IMR-90 (cell line): ENCODE measurements at regions not wholly inside any gene's neighbourhood (a gene's known extent, or its start where the extent isn't known, plus 50 kb on each side); places are given as distances from the start of the nearest gene placed in this dataset.
"Not testable (repeated sequence)": the region's sequence is repeated elsewhere in the genome, so short reads cannot be mapped to it uniquely, and the experiment has no call there.

Experiments used
- ATAC-seq: fragments of 200-7000 bp; cut with Tn5 transposase; 2 replicates; pipeline ENCODE4 v1.9.1; 2020; ENCODE audit warnings: low read depth, mild to moderate bottlenecking, moderate library complexity
- BruUV-seq: library from RNA; stranded (reverse); fragments of 400-500 nt; replicated peaks from 2 replicates; lab custom pipeline; 2021; lab: Mats Ljungman, UMichigan
- CTCF ChIA-PET: fragments of 300-600 bp; formaldehyde crosslinking; extraction: SDS; loops from one replicate; lab custom pipeline; 2021; ENCODE audit warnings: antibody characterized with exemption; lab: Yijun Ruan, JAX
- POLR2A ChIA-PET: fragments of 300-600 bp; sonication (Branson Sonifier 250); formaldehyde crosslinking; loops from one replicate; lab custom pipeline; 2022; ENCODE audit warnings: antibody characterized with exemption; ENCODE audit not compliant: unreplicated experiment; lab: Charles Lee
- DNase-seq: peaks from one replicate; pipeline ENCODE4 v3.0.0; 2013
- H2AFZ ChIP-seq: replicated peaks from 2 replicates; pipeline ENCODE3; 2013; ENCODE audit warnings: low read length, mild to moderate bottlenecking; ENCODE audit not compliant: poor library complexity
- H2AK5ac ChIP-seq: 2 replicates; pipeline ENCODE4 v1.6.1; 2013; ENCODE audit warnings: low read depth, low read length, inconsistent platforms
- H2AK9ac ChIP-seq: replicated peaks from 2 replicates; pipeline ENCODE3; 2013; ENCODE audit warnings: mild to moderate bottlenecking, low read depth, low read length, moderate library complexity; ENCODE audit not compliant: poor library complexity
- H2BK120ac ChIP-seq: 2 replicates; pipeline ENCODE4 v1.6.1; 2013; ENCODE audit warnings: low read depth, low read length, inconsistent platforms
- H2BK15ac ChIP-seq: 3 replicates; pipeline ENCODE4 v1.6.1; 2013; ENCODE audit warnings: low read depth, low read length, inconsistent platforms
- H2BK20ac ChIP-seq: 2 replicates; pipeline ENCODE4 v1.6.1; 2013; ENCODE audit warnings: low read depth, mild to moderate bottlenecking, inconsistent platforms, low read length, moderate library complexity
- H2BK5ac ChIP-seq: 2 replicates; pipeline ENCODE4 v1.6.1; 2013; ENCODE audit warnings: mild to moderate bottlenecking, low read depth, low read length, inconsistent platforms; ENCODE audit not compliant: poor library complexity, severe bottlenecking
- H3K14ac ChIP-seq: replicated peaks from 2 replicates; pipeline ENCODE4 v1.6.1; 2013; ENCODE audit warnings: low read depth, low read length, inconsistent platforms
- H3K18ac ChIP-seq: 2 replicates; pipeline ENCODE4 v1.6.1; 2013; ENCODE audit warnings: low read depth, low read length, control low read depth
- H3K23ac ChIP-seq: 2 replicates; pipeline ENCODE4 v1.6.1; 2013; ENCODE audit warnings: low read depth, low read length, inconsistent platforms
- H3K27ac ChIP-seq: 2 replicates; pipeline ENCODE4 v1.5.1; 2013; ENCODE audit warnings: mild to moderate bottlenecking, control low read depth, low read length; ENCODE audit not compliant: insufficient read depth
- H3K27me3 ChIP-seq: 2 replicates; pipeline ENCODE4 v1.6.1; 2013; ENCODE audit warnings: low read length; ENCODE audit not compliant: control insufficient read depth, insufficient read depth
- H3K36me3 ChIP-seq: 2 replicates; pipeline ENCODE4 v1.6.1; 2013; ENCODE audit warnings: low read length, mixed read lengths; ENCODE audit not compliant: control insufficient read depth, insufficient read depth
- H3K4ac ChIP-seq: 2 replicates; pipeline ENCODE4 v1.6.1; 2013; ENCODE audit warnings: low read depth, low read length, inconsistent platforms
- H3K4me1 ChIP-seq: 2 replicates; pipeline ENCODE4 v1.6.1; 2013; ENCODE audit warnings: low read length, mixed read lengths; ENCODE audit not compliant: control insufficient read depth, insufficient read depth
- H3K4me2 ChIP-seq: 2 replicates; pipeline ENCODE4 v1.6.1; 2013; ENCODE audit warnings: low read depth, mild to moderate bottlenecking, control low read depth, low read length, moderate library complexity
- H3K4me3 ChIP-seq: 2 replicates; pipeline ENCODE4 v1.5.1; 2013; ENCODE audit warnings: low read depth, mild to moderate bottlenecking, control low read depth, low read length, moderate library complexity; ENCODE audit not compliant: insufficient read depth
- H3K56ac ChIP-seq: 2 replicates; pipeline ENCODE4 v1.6.1; 2013; ENCODE audit warnings: low read length, inconsistent platforms; ENCODE audit not compliant: insufficient read depth; ENCODE audit errors: extremely low read depth
- H3K79me1 ChIP-seq, 2 experiments: 2 replicates each; pipeline ENCODE4 v1.6.1; 2013; ENCODE audit warnings: low read length in 2 of 2, inconsistent platforms in 1 of 2, low read depth in 1 of 2
- H3K9ac ChIP-seq: 2 replicates; pipeline ENCODE4 v1.6.1; 2013; ENCODE audit warnings: low read depth, low read length, control low read depth
- H3K9me1 ChIP-seq: 2 replicates; pipeline ENCODE4 v1.6.1; 2013; ENCODE audit warnings: low read length, inconsistent platforms; ENCODE audit not compliant: insufficient read depth
- H3K9me3 ChIP-seq: 2 replicates; pipeline ENCODE4 v1.6.1; 2013; ENCODE audit warnings: low read length; ENCODE audit not compliant: control insufficient read depth, insufficient read depth
- H4K20me1 ChIP-seq: 2 replicates; pipeline ENCODE4 v1.6.1; 2013; ENCODE audit warnings: low read length, inconsistent platforms; ENCODE audit not compliant: insufficient read depth
- H4K5ac ChIP-seq: 2 replicates; pipeline ENCODE4 v1.6.1; 2013; ENCODE audit warnings: mild to moderate bottlenecking, low read depth, low read length, control low read depth
- H4K8ac ChIP-seq, 2 experiments: 2 replicates each; pipeline ENCODE4 v1.6.1; 2013; ENCODE audit warnings: low read depth in 2 of 2, low read length in 2 of 2, control low read depth in 1 of 2, inconsistent platforms in 1 of 2
- H4K91ac ChIP-seq: 2 replicates; pipeline ENCODE4 v1.6.1; 2013; ENCODE audit warnings: low read depth, low read length, inconsistent platforms; ENCODE audit not compliant: insufficient read depth
- CTCF ChIP-seq: conservative IDR thresholded peaks from 2 replicates; pipeline ENCODE4 v1.5.1; 2012; ENCODE audit warnings: mild to moderate bottlenecking, low read depth, low read length, improper control_type of control experiment
- MAFK ChIP-seq: IDR thresholded peaks from 2 replicates; pipeline ENCODE4 v1.6.1; 2012; ENCODE audit warnings: low read depth, low read length, improper control_type of control experiment
- WGBS, 2 experiments: methylation state at CpG; one replicate each; pipeline versions ENCODE4 v1.1.5 to v1.1.7; 2013; ENCODE audit warnings: missing lambda C conversion rate in 2 of 2; ENCODE audit not compliant: insufficient read length in 1 of 2; ENCODE audit errors: extremely low coverage in 2 of 2; 5-methylcytosine and 5-hydroxymethylcytosine counted together
- dilution Hi-C: fragments of 300-500 bp; cut with HindIII; formaldehyde crosslinking; loops from one replicate; pipeline ENCODE4 v1.14.3; 2018; ENCODE audit warnings: low sequenced_read_pairs; ENCODE audit not compliant: unreplicated experiment
- in situ Hi-C: fragments of 300-500 bp; cut with MboI; formaldehyde crosslinking; loops from 3 replicates; pipeline ENCODE4 v1.14.3; 2019; ENCODE audit warnings: low sequenced_read_pairs, inconsistent platforms, mixed read lengths
- intact Hi-C: fragments of 100-400 bp; cut with micrococcal nuclease; formaldehyde crosslinking; loops from 2 replicates; pipeline ENCODE4 v1.10.0; 2022

DNA sequence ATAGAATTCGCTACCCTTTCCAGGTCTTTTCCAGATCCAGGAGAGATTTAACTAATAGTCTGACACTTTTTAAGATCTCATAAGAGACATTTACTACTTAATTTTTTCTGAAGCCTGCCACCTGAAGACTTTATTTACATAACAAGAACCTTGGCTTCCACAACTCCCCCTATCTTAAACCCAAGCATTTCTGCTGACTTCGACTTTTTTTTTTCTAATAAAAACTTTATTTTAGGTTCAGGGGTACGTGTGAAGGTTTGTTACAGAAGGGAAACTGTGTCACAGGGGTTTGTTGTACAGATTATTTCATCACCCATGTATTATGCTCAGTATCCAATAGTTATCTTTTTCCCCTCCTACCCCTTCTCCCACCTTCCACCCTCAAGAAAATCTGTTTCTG is 64.9 kb upstream of the OR14J1 start:
- Histone ChIP-seq H2BK15ac (no peak overlapping the region), H4K20me1 (no peaks in the 10 kb centered on the region), H3K27ac (no peak overlapping the region), H4K8ac (no peak overlapping the region), H3K56ac (no peak overlapping the region), H2BK20ac (no peak overlapping the region), H3K23ac (no peak overlapping the region), H3K4me3 (no peak overlapping the region), H2BK120ac (no peak overlapping the region), H2AK9ac (no peak overlapping the region), H3K4ac (no peak overlapping the region), H3K36me3 (no peaks in the 10 kb centered on the region), H2AK5ac (no peak overlapping the region), H3K14ac (no peak overlapping the region), H4K91ac (no peak overlapping the region), H3K4me1 (no peaks in the 10 kb centered on the region), H3K27me3 (no peaks in the 10 kb centered on the region), H3K4me2 (no peak overlapping the region), H2BK5ac (no peak overlapping the region), H2AFZ (no peak overlapping the region), H3K9me3 (peaks cover 3% of the 10 kb centered on the region; the same call in 1 of the 2 replicates), H3K79me1 (no peaks in the 10 kb centered on the region), H3K9me1 (no peaks in the 10 kb centered on the region), H3K9ac (no peak overlapping the region), H3K18ac (no peak overlapping the region), H4K5ac (no peak overlapping the region)
- intact Hi-C loops: no loop called here
- DNase-seq (no peak), ATAC-seq (no peak)
- in situ Hi-C loops: no loop called here
- no CpG with 5 or more reads among the region's 3 CpGs for WGBS, 2 experiments
- dilution Hi-C loops: no loop called here
- BruUV-seq: no TSS peak
- TF ChIP-seq MAFK (peak; percentile 51), CTCF (no peak)
- ChIA-PET CTCF (no interaction called here), POLR2A (no interaction called here)

DNA sequence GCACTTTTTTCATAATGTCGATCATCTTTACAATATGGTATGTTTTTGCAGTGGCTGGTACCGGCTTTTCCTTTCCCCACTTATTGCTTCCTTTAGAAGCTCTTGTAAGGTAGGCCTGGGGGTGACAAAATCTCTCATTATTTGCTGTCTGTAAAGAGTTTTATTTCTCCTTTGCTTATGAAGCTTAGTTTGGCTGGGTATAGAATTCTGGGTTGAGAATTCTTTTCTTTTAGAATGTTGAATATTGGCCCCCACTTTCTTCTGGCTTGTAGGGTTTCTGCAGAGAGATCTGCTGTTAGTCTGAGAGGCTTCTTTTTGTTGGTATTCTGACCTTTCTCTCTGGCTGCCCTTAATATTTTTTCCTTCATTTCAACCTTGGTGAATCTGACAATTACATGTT is 58.5 kb upstream of the OR14J1 start:
- H2BK20ac ChIP-seq, H3K9ac ChIP-seq, H2AK5ac ChIP-seq, H3K23ac ChIP-seq, H2BK5ac ChIP-seq, H3K27me3 ChIP-seq, H3K18ac ChIP-seq, dilution Hi-C loops, BruUV-seq, H3K56ac ChIP-seq, H4K5ac ChIP-seq, DNase-seq, H4K20me1 ChIP-seq, H2BK15ac ChIP-seq, POLR2A ChIA-PET, H2AFZ ChIP-seq, ATAC-seq, H3K79me1 ChIP-seq, H3K4ac ChIP-seq, H4K91ac ChIP-seq, H4K8ac ChIP-seq, H3K4me3 ChIP-seq, H3K4me1 ChIP-seq, H3K27ac ChIP-seq, intact Hi-C loops, H2AK9ac ChIP-seq, H3K14ac ChIP-seq, H3K4me2 ChIP-seq, H2BK120ac ChIP-seq, H3K9me1 ChIP-seq, H3K36me3 ChIP-seq, in situ Hi-C loops: not testable (repeated sequence)
- CTCF ChIA-PET: interaction anchor here (0.6 kb wide), 1 partner anchor 367 kb away, joined by 5 read pairs; no protein-coding TSS in a partner anchor
- no CpG with 5 or more reads among the region's 2 CpGs for WGBS, 2 experiments
- peaks cover 10% of the 10 kb centered on the region for H3K9me3 ChIP-seq
